NB4 (cell line): ENCODE measurements at regions not wholly inside any gene's neighbourhood (a gene's known extent, or its start where the extent isn't known, plus 50 kb on each side); places are given as distances from the start of the nearest gene placed in this dataset.
"Not testable (repeated sequence)": the region's sequence is repeated elsewhere in the genome, so short reads cannot be mapped to it uniquely, and the experiment has no call there.

Experiments
- DNase-seq: peaks from one replicate; pipeline ENCODE4 v3.0.0; 2010; ENCODE audit warnings: low read depth
- H3K4me3 ChIP-seq: one replicate; pipeline ENCODE4 v1.5.1; 2011; ENCODE audit warnings: mild to moderate bottlenecking, low read depth, low read length, moderate library complexity
- MYC ChIP-seq: IDR thresholded peaks from 2 replicates; pipeline ENCODE4 v1.6.1; 2011; ENCODE audit warnings: low read depth, low read length
- POLR2A ChIP-seq: IDR thresholded peaks from 2 replicates; pipeline ENCODE4 v1.6.1; 2011; ENCODE audit warnings: mild to moderate bottlenecking; ENCODE audit not compliant: insufficient read length; ENCODE audit errors: extremely low read depth
- TF ChIP-seq, protein P1 (sequence below): IDR thresholded peaks from one replicate; pipeline ENCODE4 v1.5.1; 2012; ENCODE audit warnings: low read depth, low read length
- TF ChIP-seq, protein P2 (sequence below): IDR thresholded peaks from 2 replicates; pipeline ENCODE4 v1.6.1; 2011; ENCODE audit warnings: low read depth, low read length

DNA sequence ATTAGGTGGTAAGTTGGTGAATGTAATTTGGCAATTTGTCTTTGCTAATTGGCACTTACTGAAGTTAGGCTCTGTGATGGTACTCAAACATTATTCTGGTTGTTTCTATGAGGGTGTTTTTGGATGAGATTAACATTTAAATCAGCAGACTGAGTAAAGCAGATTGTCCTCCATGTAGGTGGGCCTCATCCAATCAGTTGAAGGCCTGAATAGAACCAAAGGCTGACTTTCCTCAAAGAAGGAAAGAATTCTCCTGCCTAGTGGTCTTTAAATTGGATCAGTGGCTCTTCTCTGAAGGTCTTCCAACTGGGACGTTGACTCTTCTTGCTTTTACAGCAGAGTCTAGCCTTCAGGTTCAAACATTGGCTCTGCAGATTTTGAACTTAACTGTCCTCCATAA, 278.3 kb downstream of the KIF20B start:
- no peak for DNase-seq
- no peak overlapping the region for H3K4me3 ChIP-seq
- TF ChIP-seq MYC, result no peak
- TF ChIP-seq, protein P1, sequence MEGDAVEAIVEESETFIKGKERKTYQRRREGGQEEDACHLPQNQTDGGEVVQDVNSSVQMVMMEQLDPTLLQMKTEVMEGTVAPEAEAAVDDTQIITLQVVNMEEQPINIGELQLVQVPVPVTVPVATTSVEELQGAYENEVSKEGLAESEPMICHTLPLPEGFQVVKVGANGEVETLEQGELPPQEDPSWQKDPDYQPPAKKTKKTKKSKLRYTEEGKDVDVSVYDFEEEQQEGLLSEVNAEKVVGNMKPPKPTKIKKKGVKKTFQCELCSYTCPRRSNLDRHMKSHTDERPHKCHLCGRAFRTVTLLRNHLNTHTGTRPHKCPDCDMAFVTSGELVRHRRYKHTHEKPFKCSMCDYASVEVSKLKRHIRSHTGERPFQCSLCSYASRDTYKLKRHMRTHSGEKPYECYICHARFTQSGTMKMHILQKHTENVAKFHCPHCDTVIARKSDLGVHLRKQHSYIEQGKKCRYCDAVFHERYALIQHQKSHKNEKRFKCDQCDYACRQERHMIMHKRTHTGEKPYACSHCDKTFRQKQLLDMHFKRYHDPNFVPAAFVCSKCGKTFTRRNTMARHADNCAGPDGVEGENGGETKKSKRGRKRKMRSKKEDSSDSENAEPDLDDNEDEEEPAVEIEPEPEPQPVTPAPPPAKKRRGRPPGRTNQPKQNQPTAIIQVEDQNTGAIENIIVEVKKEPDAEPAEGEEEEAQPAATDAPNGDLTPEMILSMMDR, result no peak
- TF ChIP-seq, protein P2, sequence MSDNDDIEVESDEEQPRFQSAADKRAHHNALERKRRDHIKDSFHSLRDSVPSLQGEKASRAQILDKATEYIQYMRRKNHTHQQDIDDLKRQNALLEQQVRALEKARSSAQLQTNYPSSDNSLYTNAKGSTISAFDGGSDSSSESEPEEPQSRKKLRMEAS, result no peak
- TF ChIP-seq POLR2A, result no peak

GRCh38 chr10:89980166-89980565, 278.8 kb downstream of the KIF20B start:
- no peak overlapping the region for H3K4me3 ChIP-seq
- no peak for DNase-seq
- TF ChIP-seq, protein P1, result no peak
- no peak for TF ChIP-seq POLR2A
- TF ChIP-seq, protein P2, result no peak

- TF ChIP-seq MYC, result no peak
- TF ChIP-seq, protein P1, result no peak
- TF ChIP-seq, protein P2, result no peak
- no peak for TF ChIP-seq POLR2A
- no peak overlapping the region for H3K4me3 ChIP-seq
- no peak for DNase-seq
These were observed 280.5 kb downstream of the KIF20B start for GRCh38 chr10:89981891-89982290.

DNA sequence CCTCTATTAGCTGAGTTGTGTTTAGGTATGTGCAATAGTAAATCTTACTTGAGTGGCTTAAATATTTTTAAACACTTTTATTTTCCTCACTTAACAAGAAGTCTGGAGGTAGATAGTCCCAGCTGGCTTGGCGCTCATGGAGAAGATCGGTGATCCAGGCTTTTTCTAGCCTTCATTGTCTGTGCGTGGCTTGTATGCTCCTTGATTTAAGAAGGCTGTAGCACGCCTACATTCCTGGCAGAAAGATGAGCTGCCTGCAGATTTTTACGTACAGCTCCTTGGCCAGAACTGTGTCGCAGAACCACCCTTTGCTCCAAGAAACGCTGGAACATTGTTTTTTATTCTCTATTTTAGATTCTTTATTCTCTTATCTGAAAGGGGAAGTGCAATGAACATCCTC, 284.1 kb downstream of the KIF20B start:
- no peak overlapping the region for H3K4me3 ChIP-seq
- TF ChIP-seq, protein P2, result no peak
- TF ChIP-seq POLR2A, result no peak
- TF ChIP-seq MYC, result no peak
- TF ChIP-seq, protein P1, result no peak
- no peak for DNase-seq

DNA sequence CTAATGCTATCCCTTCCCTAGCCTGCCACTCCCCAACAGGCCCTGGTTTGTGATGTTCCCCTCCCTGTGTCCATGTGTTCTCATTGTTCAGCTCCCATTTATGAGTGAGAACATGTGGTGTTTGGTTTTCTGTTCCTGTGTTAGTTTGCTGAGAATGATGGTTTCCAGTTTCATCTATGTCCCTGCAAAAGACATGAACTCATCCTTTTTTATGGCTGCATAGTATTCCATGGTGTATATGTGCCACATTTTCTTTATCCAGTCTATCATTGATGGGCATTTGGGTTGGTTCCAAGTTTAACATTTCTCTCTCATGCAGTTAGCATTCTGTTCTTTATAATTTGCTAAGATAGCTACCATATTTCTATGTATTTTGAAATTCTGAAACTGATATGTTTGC, 287.0 kb downstream of the KIF20B start:
- not testable (repeated sequence) for H3K4me3 ChIP-seq, DNase-seq

DNA sequence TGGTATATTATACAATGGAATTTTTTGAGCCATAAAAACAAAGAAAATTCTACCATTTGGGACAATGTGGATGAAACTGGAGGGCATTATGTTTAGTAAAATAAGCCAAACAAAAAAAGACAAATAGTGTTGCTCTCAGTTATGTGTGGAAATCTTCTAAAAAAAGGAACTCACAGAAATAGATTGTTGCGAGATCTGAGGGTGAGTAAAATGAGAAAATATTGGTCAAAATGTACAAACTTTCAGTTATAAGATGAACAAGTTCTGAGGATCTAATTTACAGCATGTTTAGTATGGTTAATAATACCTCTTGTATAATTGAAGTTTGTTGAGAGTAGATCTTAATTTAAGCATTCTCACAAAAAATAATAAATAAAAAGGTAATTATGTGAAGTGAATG, 291.2 kb downstream of the KIF20B start:
- no peak for DNase-seq
- no peak overlapping the region for H3K4me3 ChIP-seq
- TF ChIP-seq, protein P2, result no peak

DNA sequence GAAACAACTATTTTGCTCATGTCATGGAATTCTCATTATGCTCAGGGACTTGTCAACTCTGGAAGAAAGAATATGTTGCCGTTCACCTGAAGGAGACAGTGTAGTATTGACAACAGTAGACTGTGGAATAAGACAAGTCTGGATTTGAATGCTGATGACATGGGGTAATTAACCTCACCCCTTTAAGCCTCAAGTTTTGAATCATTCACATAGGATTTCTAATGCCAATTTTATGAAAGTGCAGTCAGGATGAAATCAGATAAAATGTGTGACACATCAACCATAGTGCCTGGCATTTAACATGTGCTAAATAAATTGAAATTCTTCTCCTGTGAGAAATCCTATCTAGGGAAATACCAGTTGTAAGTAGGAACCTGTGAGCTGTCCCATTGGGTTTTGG, 305.8 kb downstream of the KIF20B start:
- no peak overlapping the region for H3K4me3 ChIP-seq
- no peak for DNase-seq
- TF ChIP-seq, protein P1, result no peak
- TF ChIP-seq MYC, result no peak
- TF ChIP-seq, protein P2, result no peak
- TF ChIP-seq POLR2A, result no peak

DNA sequence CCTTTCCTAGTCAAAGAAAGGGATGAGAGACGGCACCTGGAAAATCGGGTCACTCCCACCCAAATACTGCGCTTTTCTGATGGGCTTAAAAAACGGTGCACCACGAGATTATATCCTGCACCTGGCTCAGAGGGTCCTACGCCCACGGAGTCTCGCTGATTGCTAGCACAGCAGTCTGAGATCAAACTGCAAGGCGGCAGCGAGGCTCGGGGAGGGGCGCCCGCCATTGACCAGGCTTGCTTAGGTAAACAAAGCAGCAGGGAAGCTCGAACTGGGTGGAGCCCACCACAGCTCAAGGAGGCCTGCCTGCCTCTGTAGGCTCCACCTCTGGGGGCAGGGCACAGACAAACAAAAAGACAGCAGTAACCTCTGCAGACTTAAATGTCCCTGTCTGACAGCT, 309.9 kb downstream of the KIF20B start:
- H3K4me3 ChIP-seq, DNase-seq: not testable (repeated sequence)
